ENCODE measurements at regions not wholly inside any gene's neighbourhood (a gene's known extent, or its start where the extent isn't known, plus 50 kb on each side); places are given as distances from the start of the nearest gene placed in this dataset.

DNA sequence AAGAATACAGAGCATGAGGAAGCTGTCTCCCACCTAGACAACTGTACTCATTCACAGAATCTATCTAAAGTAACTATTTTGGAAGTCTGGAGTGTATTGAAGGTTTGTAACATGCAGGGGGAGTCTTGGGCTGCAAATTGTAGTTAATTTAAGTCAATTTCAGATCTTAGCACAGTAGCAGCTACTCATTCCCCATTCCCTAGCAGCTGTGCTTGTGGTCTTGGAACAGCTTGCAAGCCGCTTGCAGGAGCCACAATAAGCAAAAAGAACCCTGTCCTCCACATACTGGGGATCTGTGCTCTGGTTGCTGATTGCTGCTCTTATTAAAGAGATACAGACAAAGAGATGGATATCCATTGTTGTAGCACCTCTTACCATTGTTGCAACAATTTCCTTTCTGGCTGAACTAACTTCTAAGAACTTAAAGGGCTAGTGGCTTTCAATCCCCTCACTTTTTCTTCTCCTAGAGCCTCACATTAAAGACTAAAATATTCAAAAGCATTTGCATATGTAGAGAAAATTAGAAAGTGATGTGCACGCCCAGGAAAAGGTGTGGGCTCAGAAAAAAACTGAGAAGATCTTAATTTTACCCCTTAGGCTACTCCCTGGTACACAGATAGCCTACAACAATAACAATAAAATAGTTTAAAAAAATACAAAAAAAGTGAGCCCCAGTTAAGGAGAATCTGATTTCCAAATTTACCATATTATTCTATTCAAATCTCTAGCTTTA is 1775.1 kb upstream of the PIK3C3 start:
- no peak for DNase-seq
- H3K4me1 ChIP-seq = no peaks in the 10 kb centered on the region
- no peaks in the 10 kb centered on the region for H3K9me3 ChIP-seq
- H3K36me3 ChIP-seq = no peaks in the 10 kb centered on the region
- TF ChIP-seq CTCF (IDR thresholded peaks at IDR 0.05) = no peak
- H3K27ac ChIP-seq = no peak overlapping the region
- no peaks in the 10 kb centered on the region for H3K27me3 ChIP-seq (ENCODE audit: low read depth)
- no peak overlapping the region for H3K4me3 ChIP-seq
- intact Hi-C loops (cut with DNase I) = no loop called here
- no peak for ATAC-seq

GRCh38 chr18:40168026-40168425 is 1787.0 kb upstream of the PIK3C3 start:
- DNase-seq = no peak
- Histone ChIP-seq H3K36me3 (no peaks in the 10 kb centered on the region), H3K4me1 (no peaks in the 10 kb centered on the region), H3K9me3 (no peaks in the 10 kb centered on the region), H3K27ac (no peak overlapping the region), H3K4me3 (no peak overlapping the region), H3K27me3 (ENCODE audit: low read depth) (no peaks in the 10 kb centered on the region)
- no peak for TF ChIP-seq CTCF (IDR thresholded peaks at IDR 0.05)
- intact Hi-C loops (cut with DNase I) = no loop called here
- no peak for ATAC-seq

DNA sequence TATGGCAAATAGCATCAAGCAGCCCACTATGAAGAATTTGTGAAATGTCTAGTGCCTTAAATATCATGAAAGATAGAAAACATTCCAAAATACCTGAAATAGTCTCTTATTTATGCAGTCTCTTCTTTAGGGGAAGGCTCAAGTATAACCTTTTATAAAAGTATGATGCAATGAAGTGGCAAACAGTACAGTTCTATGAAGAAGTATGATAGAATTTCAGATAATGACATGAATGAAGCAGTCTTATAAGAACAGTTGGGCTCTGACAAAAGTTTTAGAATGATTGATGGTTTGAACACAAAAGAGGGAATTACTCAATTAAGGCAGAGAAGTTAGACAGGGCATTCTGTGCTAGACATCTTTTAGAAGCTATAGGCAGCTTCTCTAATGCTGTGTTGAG is 1791.8 kb upstream of the PIK3C3 start:
- intact Hi-C loops (cut with DNase I) = no loop called here
- Histone ChIP-seq H3K9me3 (no peaks in the 10 kb centered on the region), H3K27ac (no peak overlapping the region), H3K27me3 (ENCODE audit: low read depth) (no peaks in the 10 kb centered on the region), H3K4me3 (no peak overlapping the region), H3K4me1 (no peaks in the 10 kb centered on the region), H3K36me3 (no peaks in the 10 kb centered on the region)
- ATAC-seq (no peak), DNase-seq (no peak)
- no peak for TF ChIP-seq CTCF (IDR thresholded peaks at IDR 0.05)

GRCh38 chr18:40160361-40160760 is 1794.7 kb upstream of the PIK3C3 start:
- no peak overlapping the region for H3K4me3 ChIP-seq
- H3K36me3 ChIP-seq = no peaks in the 10 kb centered on the region
- TF ChIP-seq CTCF (IDR thresholded peaks at IDR 0.05) = no peak
- no peaks in the 10 kb centered on the region for H3K27me3 ChIP-seq (ENCODE audit: low read depth)
- ATAC-seq (no peak), DNase-seq (no peak)
- no peaks in the 10 kb centered on the region for H3K4me1 ChIP-seq
- intact Hi-C loops (cut with DNase I) = no loop called here
- no peak overlapping the region for H3K27ac ChIP-seq
- H3K9me3 ChIP-seq = no peaks in the 10 kb centered on the region

- Histone ChIP-seq H3K4me1 (no peaks in the 10 kb centered on the region), H3K9me3 (no peaks in the 10 kb centered on the region), H3K36me3 (no peaks in the 10 kb centered on the region), H3K4me3 (no peak overlapping the region), H3K27me3 (ENCODE audit: low read depth) (no peaks in the 10 kb centered on the region), H3K27ac (no peak overlapping the region)
- peak; percentile 31 for TF ChIP-seq CTCF (IDR thresholded peaks at IDR 0.05)
- DNase-seq = no peak
- ATAC-seq = no peak
- intact Hi-C loops (cut with DNase I) = no loop called here
Measured at GRCh38 chr18:40159141-40160017, 1795.7 kb upstream of the PIK3C3 start.
